Uterus (tissue), 2 donors: ENCODE measurements at regions not wholly inside any gene's neighbourhood (a gene's known extent, or its start where the extent isn't known, plus 50 kb on each side); places are given as distances from the start of the nearest gene placed in this dataset.

Source experiments
- POLR2A ChIP-seq, 2 donors: fragments of 450-650 bp; IDR thresholded peaks; one replicate each; pipeline ENCODE4 v1.6.1; 2016; ENCODE audit warnings: antibody characterized with exemption in 2 of 2, mild to moderate bottlenecking in 1 of 2, moderate library complexity in 1 of 2
- TF ChIP-seq, protein P1 (sequence below), 4 experiments: fragments of 200-600 bp in 2 of 4; fragments of 450-650 bp in 2 of 4; sonication (generic) in 2 of 4; IDR thresholded peaks; one replicate each; pipeline ENCODE4 v1.5.1; 2016 to 2019; ENCODE audit warnings: antibody characterized with exemption in 4 of 4, mild to moderate bottlenecking in 2 of 4, moderate library complexity in 1 of 4

DNA sequence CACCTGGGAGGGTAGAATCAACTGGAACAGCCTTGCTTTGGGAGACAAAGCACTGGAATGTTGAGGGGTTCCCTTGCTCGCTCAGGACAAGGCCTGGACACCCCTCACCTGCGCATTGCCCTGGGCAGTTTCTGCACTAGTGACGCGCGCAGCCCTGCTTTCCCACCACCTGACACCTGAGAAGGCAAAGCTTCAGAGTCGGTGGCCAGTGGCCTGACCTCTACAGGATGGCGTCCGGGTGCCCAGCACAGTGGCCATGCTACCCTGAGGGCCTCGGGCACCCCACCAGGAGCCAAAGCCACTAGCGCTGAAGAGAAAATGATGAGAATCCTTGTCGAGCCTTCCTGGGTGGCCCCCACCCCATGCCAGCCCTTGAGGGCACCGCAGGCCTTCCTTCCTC is 161.3 kb downstream of the OLFM1 start:
- TF ChIP-seq POLR2A (IDR thresholded peaks at IDR 0.05), result no peak
- TF ChIP-seq, protein P1, sequence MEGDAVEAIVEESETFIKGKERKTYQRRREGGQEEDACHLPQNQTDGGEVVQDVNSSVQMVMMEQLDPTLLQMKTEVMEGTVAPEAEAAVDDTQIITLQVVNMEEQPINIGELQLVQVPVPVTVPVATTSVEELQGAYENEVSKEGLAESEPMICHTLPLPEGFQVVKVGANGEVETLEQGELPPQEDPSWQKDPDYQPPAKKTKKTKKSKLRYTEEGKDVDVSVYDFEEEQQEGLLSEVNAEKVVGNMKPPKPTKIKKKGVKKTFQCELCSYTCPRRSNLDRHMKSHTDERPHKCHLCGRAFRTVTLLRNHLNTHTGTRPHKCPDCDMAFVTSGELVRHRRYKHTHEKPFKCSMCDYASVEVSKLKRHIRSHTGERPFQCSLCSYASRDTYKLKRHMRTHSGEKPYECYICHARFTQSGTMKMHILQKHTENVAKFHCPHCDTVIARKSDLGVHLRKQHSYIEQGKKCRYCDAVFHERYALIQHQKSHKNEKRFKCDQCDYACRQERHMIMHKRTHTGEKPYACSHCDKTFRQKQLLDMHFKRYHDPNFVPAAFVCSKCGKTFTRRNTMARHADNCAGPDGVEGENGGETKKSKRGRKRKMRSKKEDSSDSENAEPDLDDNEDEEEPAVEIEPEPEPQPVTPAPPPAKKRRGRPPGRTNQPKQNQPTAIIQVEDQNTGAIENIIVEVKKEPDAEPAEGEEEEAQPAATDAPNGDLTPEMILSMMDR (IDR thresholded peaks at IDR 0.05), result no peak
